GM12878 (cell line): ENCODE measurements at regions not wholly inside any gene's neighbourhood (a gene's known extent, or its start where the extent isn't known, plus 50 kb on each side); places are given as distances from the start of the nearest gene placed in this dataset.

Experiments
- ATAC-seq: fragments of 200-7000 bp; cut with Tn5 transposase; 3 replicates; pipeline ENCODE4 v1.9.1; 2020; ENCODE audit warnings: mild to moderate bottlenecking, moderate library complexity
- BruUV-seq: library from RNA; stranded (reverse); fragments of 400-500 nt; replicated peaks from 2 replicates; lab custom pipeline; 2021; lab: Mats Ljungman, UMichigan
- CTCF ChIA-PET: fragments of 300-600 bp; sonication (Branson Sonifier 250); formaldehyde crosslinking; extraction: SDS; loops from one replicate; lab custom pipeline; 2021; ENCODE audit warnings: inconsistent platforms; lab: Yijun Ruan, JAX
- POLR2A ChIA-PET: fragments of 350-600 bp; formaldehyde crosslinking; extraction: SDS; loops from one replicate; lab custom pipeline; 2021; ENCODE audit warnings: inconsistent platforms; lab: Charles Lee
- RAD21 ChIA-PET: fragments of 300-600 bp; sonication (Branson Sonifier 250); formaldehyde crosslinking; loops from one replicate; lab custom pipeline; 2023; ENCODE audit warnings: antibody characterized with exemption; ENCODE audit not compliant: unreplicated experiment; lab: Charles Lee
- SMC1A ChIA-PET: fragments of 300-600 bp; sonication (Branson Sonifier 250); formaldehyde crosslinking; loops from one replicate; lab custom pipeline; 2023; ENCODE audit not compliant: unreplicated experiment, uncharacterized antibody; lab: Charles Lee
- DNase-seq: peaks from one replicate; pipeline ENCODE4 v3.0.0-alpha.2; 2011; ENCODE audit warnings: low read depth, low spot score
- FAIRE-seq: peaks from 3 replicates; lab custom pipeline; 2011; peaks lifted over from hg19 to GRCh38; lab: Jason Lieb, UNC
- H2AFZ ChIP-seq: 2 replicates; pipeline ENCODE4 v1.6.0; 2011; ENCODE audit warnings: low read depth, low read length, control low read depth; ENCODE audit not compliant: control insufficient read depth
- H3K27ac ChIP-seq: 2 replicates; pipeline ENCODE4 v1.5.1; 2011; ENCODE audit warnings: control low read depth; ENCODE audit not compliant: control insufficient read depth, insufficient read depth
- H3K27me3 ChIP-seq, 2 experiments: replicated peaks in 1 of 2; 2 replicates each; pipeline versions ENCODE4 v1.6.0 to v1.6.1; 2011; ENCODE audit warnings: low read length in 1 of 2; ENCODE audit not compliant: control insufficient read depth in 2 of 2, insufficient read depth in 2 of 2
- H3K36me3 ChIP-seq, 2 experiments: 2 replicates each; pipeline ENCODE4 v1.5.1; 2011; ENCODE audit warnings: low read length in 1 of 2; ENCODE audit not compliant: control insufficient read depth in 2 of 2, insufficient read depth in 2 of 2
- H3K4me1 ChIP-seq: 2 replicates; pipeline ENCODE4 v1.6.1; 2011; ENCODE audit warnings: mild to moderate bottlenecking, low read length, moderate library complexity, mixed read lengths; ENCODE audit not compliant: control insufficient read depth, insufficient read depth
- H3K4me2 ChIP-seq: 2 replicates; pipeline ENCODE4 v1.6.0; 2011; ENCODE audit warnings: control low read depth; ENCODE audit not compliant: control insufficient read depth, insufficient read depth
- H3K4me3 ChIP-seq: fragments of 200-600 bp; sonication (generic); 2 replicates; pipeline ENCODE4 v1.5.1; 2016
- H3K79me2 ChIP-seq: 2 replicates; pipeline ENCODE4 v1.6.0; 2011; ENCODE audit warnings: low read length; ENCODE audit not compliant: control insufficient read depth, insufficient read depth
- H3K9ac ChIP-seq: 2 replicates; pipeline ENCODE4 v1.8.0; 2011; ENCODE audit warnings: low read length, control low read depth, mixed read lengths; ENCODE audit not compliant: control insufficient read depth, insufficient read depth
- H3K9me3 ChIP-seq: replicated peaks from 3 replicates; pipeline ENCODE4 v1.5.1; 2011; ENCODE audit warnings: mild to moderate bottlenecking, low read length; ENCODE audit not compliant: control insufficient read depth, insufficient read depth
- H4K20me1 ChIP-seq: 2 replicates; pipeline ENCODE4 v1.6.0; 2011; ENCODE audit not compliant: control insufficient read depth, insufficient read depth
- CEBPB ChIP-seq, 2 experiments: fragments of 150-350 bp in 1 of 2; IDR thresholded peaks; 2 replicates each; pipeline ENCODE4 v1.6.1; 2012 to 2014; ENCODE audit warnings: low read depth in 2 of 2, low read length in 2 of 2, borderline replicate concordance in 1 of 2, inconsistent platforms in 1 of 2
- HCFC1 ChIP-seq: fragments of 150-350 bp; IDR thresholded peaks from 2 replicates; pipeline ENCODE4 v1.6.1; 2014; ENCODE audit warnings: low read length
- MTA2 ChIP-seq: fragments of 450-650 bp; IDR thresholded peaks from 2 replicates; pipeline ENCODE4 v1.6.1; 2016; ENCODE audit warnings: low read depth, mild to moderate bottlenecking, moderate library complexity
- MYB ChIP-seq: fragments of 150-350 bp; IDR thresholded peaks from 2 replicates; pipeline ENCODE4 v1.6.1; 2014; ENCODE audit warnings: mild to moderate bottlenecking, low read depth, low read length, borderline replicate concordance
- PRDM15 ChIP-seq: fragments of 450-650 bp; formaldehyde crosslinking; IDR thresholded peaks from 2 replicates; pipeline ENCODE4 v1.4.0; 2020; ENCODE audit warnings: mild to moderate bottlenecking, moderate library complexity
- REST ChIP-seq: IDR thresholded peaks from 2 replicates; pipeline ENCODE4 v1.6.1; 2012; ENCODE audit warnings: mild to moderate bottlenecking, low read depth, low read length
- RFX5 ChIP-seq: IDR thresholded peaks from 2 replicates; pipeline ENCODE4 v1.6.1; 2011; ENCODE audit warnings: low read depth, low read length, improper control_type of control experiment
- ZBTB33 ChIP-seq: fragments of 450-650 bp; IDR thresholded peaks from 2 replicates; pipeline ENCODE4 v1.6.1; 2017; ENCODE audit warnings: mild to moderate bottlenecking
- ZNF24 ChIP-seq: fragments of 450-650 bp; IDR thresholded peaks from 2 replicates; pipeline ENCODE4 v1.6.1; 2017; ENCODE audit warnings: antibody characterized with exemption, mild to moderate bottlenecking
- ZNF384 ChIP-seq: IDR thresholded peaks from 2 replicates; pipeline ENCODE4 v1.6.1; 2012; ENCODE audit warnings: low read depth, mild to moderate bottlenecking, low read length, improper control_type of control experiment, borderline replicate concordance
- ZNF687 ChIP-seq: fragments of 450-650 bp; IDR thresholded peaks from 2 replicates; pipeline ENCODE4 v1.6.1; 2017; ENCODE audit warnings: mild to moderate bottlenecking, moderate library complexity
- WGBS: methylation state at CpG from one replicate; pipeline ENCODE4 v1.1.6; 2016; ENCODE audit warnings: low lambda C conversion rate; ENCODE audit not compliant: insufficient replicate concordance, insufficient coverage; ENCODE audit errors: missing lambda C conversion rate; 5-methylcytosine and 5-hydroxymethylcytosine counted together
- in situ Hi-C: fragments of 300-500 bp; cut with MboI; formaldehyde crosslinking; loops from 9 replicates; pipeline ENCODE4 v1.14.3; 2018; ENCODE audit warnings: mixed read lengths
- intact Hi-C: fragments of 100-400 bp; cut with micrococcal nuclease; formaldehyde crosslinking; loops from one replicate; pipeline ENCODE4 v1.14.2; 2022; ENCODE audit not compliant: unreplicated experiment

- Histone ChIP-seq H3K36me3 (no peaks in the 10 kb centered on the region), H4K20me1 (no peaks in the 10 kb centered on the region), H3K4me2 (no peak overlapping the region), H3K9me3 (no peaks in the 10 kb centered on the region), H3K27me3 (no peaks in the 10 kb centered on the region), H3K4me3 (no peak overlapping the region), H3K4me1 (no peaks in the 10 kb centered on the region), H3K9ac (no peak overlapping the region), H3K27ac (no peak overlapping the region), H2AFZ (no peak overlapping the region), H3K79me2 (no peaks in the 10 kb centered on the region)
- FAIRE-seq = no peak
- SMC1A ChIA-PET = interaction anchor here (1.4 kb wide), 1 partner anchor 9 kb away, joined by 3 read pairs; no protein-coding TSS in a partner anchor
- ATAC-seq = no peak
- 23% methylated on average over 5 of the region's 5 CpGs for WGBS
- RAD21 ChIA-PET = no interaction called here
- POLR2A ChIA-PET = no interaction called here
- BruUV-seq = no TSS peak
- TF ChIP-seq ZNF384 = no peak
- TF ChIP-seq MYB = no peak
- TF ChIP-seq ZNF24 = no peak
- TF ChIP-seq PRDM15 (CRISPR knock-in tag) = no peak
- TF ChIP-seq CEBPB (IDR thresholded peaks at IDR 0.05; ENCODE audit: borderline replicate concordance in 1 of 2, low read depth in 2 of 2, low read length in 2 of 2) = no peak
- TF ChIP-seq ZBTB33 = no peak
- TF ChIP-seq ZNF687 = no peak
- no peak for TF ChIP-seq RFX5
- TF ChIP-seq REST = no peak
- TF ChIP-seq HCFC1 = no peak
- TF ChIP-seq MTA2 = no peak
- in situ Hi-C loops (no loop called here), intact Hi-C loops (no loop called here)
- DNase-seq = no peak
- CTCF ChIA-PET = no interaction called here
Observed at GRCh38 chr7:15041226-15041625, 138.7 kb upstream of the DGKB start.
